Activated T-cell treated with anti-CD3 and anti-CD28 coated beads for 24 hours (primary cell): ENCODE measurements at regions not wholly inside any gene's neighbourhood (a gene's known extent, or its start where the extent isn't known, plus 50 kb on each side); places are given as distances from the start of the nearest gene placed in this dataset.

Experiments used
- DNase-seq: peaks from one replicate; pipeline ENCODE4 v3.0.0-alpha.2; 2020; ENCODE audit warnings: low read depth

GRCh38 chr1:114342376-114342775, 168.6 kb downstream of the TRIM33 start:
- DNase-seq: no peak

GRCh38 chr1:114341856-114342255, 169.1 kb downstream of the TRIM33 start:
- no peak for DNase-seq

GRCh38 chr1:114341299-114341698, 169.7 kb downstream of the TRIM33 start:
- DNase-seq: no peak

GRCh38 chr1:114340892-114341291, 170.1 kb downstream of the TRIM33 start:
- DNase-seq: no peak

- no peak for DNase-seq
Observed at GRCh38 chr1:114339379-114339778, 171.6 kb downstream of the TRIM33 start.

GRCh38 chr1:114338191-114338890, 172.7 kb downstream of the TRIM33 start:
- DNase-seq: no peak

GRCh38 chr1:114337417-114337816, 173.6 kb downstream of the TRIM33 start:
- DNase-seq: no peak

- DNase-seq: no peak
Observed at GRCh38 chr1:114336360-114336759, 174.6 kb downstream of the TRIM33 start.

- no peak for DNase-seq
Observed at GRCh38 chr1:114335273-114335672, 175.7 kb downstream of the TRIM33 start.

GRCh38 chr1:114334297-114334696, 176.7 kb downstream of the TRIM33 start:
- no peak for DNase-seq

- DNase-seq: no peak
Observed at GRCh38 chr1:114333690-114334089, 177.3 kb downstream of the TRIM33 start.

- no peak for DNase-seq
Observed at GRCh38 chr1:114331936-114332335, 178.3 kb upstream of the SYT6 start.

GRCh38 chr1:114330451-114330983, 176.8 kb upstream of the SYT6 start:
- DNase-seq: no peak

GRCh38 chr1:114328361-114328904, 174.8 kb upstream of the SYT6 start:
- no peak for DNase-seq

GRCh38 chr1:114324662-114324965, 170.9 kb upstream of the SYT6 start:
- DNase-seq: no peak

- no peak for DNase-seq
Observed at GRCh38 chr1:114323959-114324661, 170.4 kb upstream of the SYT6 start.

- no peak for DNase-seq
Observed at GRCh38 chr1:114322734-114323133, 169.1 kb upstream of the SYT6 start.

- no peak for DNase-seq
Observed at GRCh38 chr1:114322207-114322606, 168.5 kb upstream of the SYT6 start.

GRCh38 chr1:114320586-114320985, 166.9 kb upstream of the SYT6 start:
- no peak for DNase-seq

GRCh38 chr1:114319418-114319817, 165.7 kb upstream of the SYT6 start:
- DNase-seq: no peak

- DNase-seq: no peak
Observed at GRCh38 chr1:114318961-114319360, 165.3 kb upstream of the SYT6 start.

GRCh38 chr1:114316204-114316603, 162.5 kb upstream of the SYT6 start:
- no peak for DNase-seq

- DNase-seq: no peak
Observed at GRCh38 chr1:114315631-114316030, 162.0 kb upstream of the SYT6 start.
